Keratinocyte (primary cell): ENCODE measurements at regions not wholly inside any gene's neighbourhood (a gene's known extent, or its start where the extent isn't known, plus 50 kb on each side); places are given as distances from the start of the nearest gene placed in this dataset.

ENCODE experiments used
- CTCF ChIP-seq, 3 experiments: IDR thresholded peaks in 1 of 3; conservative IDR thresholded peaks in 1 of 3; optimal IDR thresholded peaks in 1 of 3; 2 replicates in 2 of 3; 3 replicates in 1 of 3; pipeline versions ENCODE3 to v1.5.1; 2011; ENCODE audit warnings: low read length in 3 of 3, mild to moderate bottlenecking in 3 of 3, moderate library complexity in 2 of 3, control low read depth in 1 of 3, inconsistent platforms in 1 of 3; ENCODE audit not compliant: insufficient read depth in 2 of 3; ENCODE audit errors: extremely low read depth in 1 of 3
- EZH2 ChIP-seq: IDR thresholded peaks from one replicate; pipeline ENCODE4 v1.6.1; 2012; ENCODE audit warnings: inconsistent platforms, mild to moderate bottlenecking, low read length, moderate library complexity

GRCh38 chr13:33891196-33891742, 73.3 kb downstream of the RFC3 start:
- no peak for TF ChIP-seq CTCF (optimal IDR thresholded peaks at IDR 0.05 in 1 of 3, IDR thresholded peaks at IDR 0.05 in 1 of 3, conservative IDR thresholded peaks at IDR 0.05 in 1 of 3; ENCODE audit: extremely low read depth in 1 of 3, insufficient read depth in 2 of 3, low read length in 3 of 3)
- no peak for TF ChIP-seq EZH2
